ENCODE measurements at regions not wholly inside any gene's neighbourhood (a gene's known extent, or its start where the extent isn't known, plus 50 kb on each side); places are given as distances from the start of the nearest gene placed in this dataset.

- peak overlapping the region; percentile 54 for H3K4me3 ChIP-seq (ENCODE audit: low read length)
- DNase-seq: peak; percentile 96
- Mint-ChIP-seq H3K36me3 (ENCODE audit: low read depth) (peaks cover 21% of the 10 kb centered on the region), H3K9me3 (peaks cover 46% of the 10 kb centered on the region), H3K4me1 (peaks cover 5% of the 10 kb centered on the region), H3K4me3 (no peak overlapping the region), H3K27me3 (ENCODE audit: insufficient read depth) (no peaks in the 10 kb centered on the region), H3K27ac (peak overlapping the region; percentile 84)
- H3K36me3 ChIP-seq (ENCODE audit: control insufficient read depth, insufficient read depth, low read length): no peaks in the 10 kb centered on the region
- H3K9me3 ChIP-seq (ENCODE audit: control insufficient read depth, low read length): peaks cover 37% of the 10 kb centered on the region
- H3K9ac ChIP-seq (ENCODE audit: extremely low read depth, low read length, poor library complexity, severe bottlenecking): no peak overlapping the region
- peaks cover 6% of the 10 kb centered on the region for H3K4me1 ChIP-seq (ENCODE audit: control insufficient read depth, insufficient read depth, low read length)
- H3K27me3 ChIP-seq (ENCODE audit: control insufficient read depth, insufficient read depth, low read length, poor library complexity, severe bottlenecking): no peaks in the 10 kb centered on the region
- WGBS, 2 experiments (ENCODE audit: insufficient coverage in 1 of 2, insufficient read length in 1 of 2): 30 to 59% methylated on average over 1 to 2 of the region's 2 CpGs
- no peak overlapping the region for H3K27ac ChIP-seq (ENCODE audit: low read depth, low read length)
- peak; percentile 97 for TF ChIP-seq CTCF (conservative IDR thresholded peaks at IDR 0.05)
These were observed 129.8 kb downstream of the SATB1 start for GRCh38 chr3:18295171-18295920.

- no peaks in the 10 kb centered on the region for H3K27me3 Mint-ChIP-seq (ENCODE audit: insufficient read depth)
- no peak for DNase-seq
- H3K36me3 Mint-ChIP-seq (ENCODE audit: low read depth): no peaks in the 10 kb centered on the region
- peaks cover 5% of the 10 kb centered on the region for H3K4me1 Mint-ChIP-seq
- TF ChIP-seq CTCF (conservative IDR thresholded peaks at IDR 0.05): no peak
- no peak overlapping the region for H3K9ac ChIP-seq (ENCODE audit: extremely low read depth, low read length, poor library complexity, severe bottlenecking)
- no peak overlapping the region for H3K4me3 ChIP-seq (ENCODE audit: low read length)
- no peaks in the 10 kb centered on the region for H3K9me3 ChIP-seq (ENCODE audit: control insufficient read depth, low read length)
- H3K4me1 ChIP-seq (ENCODE audit: control insufficient read depth, insufficient read depth, low read length): peaks cover 6% of the 10 kb centered on the region
- no peaks in the 10 kb centered on the region for H3K9me3 Mint-ChIP-seq
- H3K4me3 Mint-ChIP-seq: no peak overlapping the region
- no peaks in the 10 kb centered on the region for H3K27me3 ChIP-seq (ENCODE audit: control insufficient read depth, insufficient read depth, low read length, poor library complexity, severe bottlenecking)
- H3K27ac ChIP-seq (ENCODE audit: low read depth, low read length): no peak overlapping the region
- H3K36me3 ChIP-seq (ENCODE audit: control insufficient read depth, insufficient read depth, low read length): no peaks in the 10 kb centered on the region
- H3K27ac Mint-ChIP-seq: no peak overlapping the region
These were observed 135.0 kb downstream of the SATB1 start for GRCh38 chr3:18290157-18290556.

GRCh38 chr3:18288243-18288642, 136.9 kb downstream of the SATB1 start:
- WGBS, 2 experiments (ENCODE audit: insufficient coverage in 1 of 2, insufficient read length in 1 of 2): 97 to 100% methylated on average over 1 to 3 of the region's 3 CpGs
- Histone ChIP-seq H3K27me3 (ENCODE audit: control insufficient read depth, insufficient read depth, low read length, poor library complexity, severe bottlenecking) (no peaks in the 10 kb centered on the region), H3K27ac (ENCODE audit: low read depth, low read length) (no peak overlapping the region), H3K36me3 (ENCODE audit: control insufficient read depth, insufficient read depth, low read length) (no peaks in the 10 kb centered on the region), H3K4me1 (ENCODE audit: control insufficient read depth, insufficient read depth, low read length) (no peaks in the 10 kb centered on the region), H3K4me3 (ENCODE audit: low read length) (no peak overlapping the region), H3K9ac (ENCODE audit: extremely low read depth, low read length, poor library complexity, severe bottlenecking) (no peak overlapping the region), H3K9me3 (ENCODE audit: control insufficient read depth, low read length) (no peaks in the 10 kb centered on the region)
- Mint-ChIP-seq H3K36me3 (ENCODE audit: low read depth) (no peaks in the 10 kb centered on the region), H3K27ac (no peak overlapping the region), H3K4me1 (no peaks in the 10 kb centered on the region), H3K9me3 (no peaks in the 10 kb centered on the region), H3K4me3 (no peak overlapping the region), H3K27me3 (ENCODE audit: insufficient read depth) (no peaks in the 10 kb centered on the region)
- TF ChIP-seq CTCF (conservative IDR thresholded peaks at IDR 0.05): no peak
- DNase-seq: no peak

All from endodermal cell (in vitro differentiated cells).